ENCODE measurements at regions not wholly inside any gene's neighbourhood (a gene's known extent, or its start where the extent isn't known, plus 50 kb on each side); places are given as distances from the start of the nearest gene placed in this dataset.

DNA sequence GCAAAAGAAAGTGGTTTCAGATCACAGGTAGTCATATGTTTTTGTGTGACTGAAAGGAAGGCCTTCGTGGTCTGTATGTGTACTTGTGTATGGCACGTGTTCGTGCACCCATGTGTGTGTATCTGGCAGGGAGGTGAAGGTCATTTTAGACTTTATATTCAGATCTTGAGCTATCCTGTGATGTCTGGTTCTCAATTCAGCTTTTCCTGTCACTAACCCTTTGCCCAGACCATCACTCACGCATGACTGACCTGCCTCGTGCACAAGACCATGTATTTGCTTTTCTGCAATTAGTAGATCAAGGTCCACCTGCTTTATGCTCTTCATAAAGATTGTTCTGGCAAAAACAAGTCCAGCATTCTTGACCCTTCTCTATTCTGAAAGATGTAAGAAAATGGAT is 139.7 kb upstream of the MAF start:
- TF ChIP-seq POLR2A (IDR thresholded peaks at IDR 0.05), result no peak
- TF ChIP-seq, protein P1, sequence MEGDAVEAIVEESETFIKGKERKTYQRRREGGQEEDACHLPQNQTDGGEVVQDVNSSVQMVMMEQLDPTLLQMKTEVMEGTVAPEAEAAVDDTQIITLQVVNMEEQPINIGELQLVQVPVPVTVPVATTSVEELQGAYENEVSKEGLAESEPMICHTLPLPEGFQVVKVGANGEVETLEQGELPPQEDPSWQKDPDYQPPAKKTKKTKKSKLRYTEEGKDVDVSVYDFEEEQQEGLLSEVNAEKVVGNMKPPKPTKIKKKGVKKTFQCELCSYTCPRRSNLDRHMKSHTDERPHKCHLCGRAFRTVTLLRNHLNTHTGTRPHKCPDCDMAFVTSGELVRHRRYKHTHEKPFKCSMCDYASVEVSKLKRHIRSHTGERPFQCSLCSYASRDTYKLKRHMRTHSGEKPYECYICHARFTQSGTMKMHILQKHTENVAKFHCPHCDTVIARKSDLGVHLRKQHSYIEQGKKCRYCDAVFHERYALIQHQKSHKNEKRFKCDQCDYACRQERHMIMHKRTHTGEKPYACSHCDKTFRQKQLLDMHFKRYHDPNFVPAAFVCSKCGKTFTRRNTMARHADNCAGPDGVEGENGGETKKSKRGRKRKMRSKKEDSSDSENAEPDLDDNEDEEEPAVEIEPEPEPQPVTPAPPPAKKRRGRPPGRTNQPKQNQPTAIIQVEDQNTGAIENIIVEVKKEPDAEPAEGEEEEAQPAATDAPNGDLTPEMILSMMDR (IDR thresholded peaks at IDR 0.05), result no peak
- no peak for TF ChIP-seq POLR2AphosphoS5 (IDR thresholded peaks at IDR 0.05)
